GM20000 (cell line): ENCODE measurements at regions not wholly inside any gene's neighbourhood (a gene's known extent, or its start where the extent isn't known, plus 50 kb on each side); places are given as distances from the start of the nearest gene placed in this dataset.
"Not testable (repeated sequence)": the region's sequence is repeated elsewhere in the genome, so short reads cannot be mapped to it uniquely, and the experiment has no call there.

Source experiments
- DNase-seq: peaks from one replicate; pipeline ENCODE4 v3.0.0; 2012; ENCODE audit warnings: low spot score
- CTCF ChIP-seq: IDR thresholded peaks from 2 replicates; pipeline ENCODE4 v1.5.1; 2012; ENCODE audit warnings: mild to moderate bottlenecking, control low read depth; ENCODE audit errors: extremely low read depth, missing control alignments

DNA sequence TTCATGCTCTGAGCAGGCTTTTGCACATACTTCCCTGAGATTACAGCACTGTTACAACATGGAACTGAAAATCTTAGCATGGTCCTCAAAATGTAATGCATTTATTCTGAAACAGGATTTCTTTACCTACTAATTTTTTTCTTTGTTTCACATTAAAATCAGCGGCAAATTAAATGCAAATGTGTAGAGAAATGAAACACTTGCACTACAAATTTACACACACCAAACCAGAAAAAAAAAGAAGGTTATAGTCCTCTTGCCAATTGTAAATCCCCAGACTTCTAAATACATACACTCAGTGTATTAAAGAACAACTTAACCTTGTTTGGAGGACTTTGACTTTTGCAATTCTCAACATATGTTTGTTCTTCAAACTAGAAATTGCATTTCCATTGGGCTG is 210.9 kb upstream of the TBX18 start:
- no peak for DNase-seq
- no peak for TF ChIP-seq CTCF

- TF ChIP-seq CTCF, result no peak
- no peak for DNase-seq
These were observed 209.2 kb upstream of the TBX18 start for GRCh38 chr6:84973606-84974005.

- no peak for TF ChIP-seq CTCF
These were observed 203.6 kb upstream of the TBX18 start for GRCh38 chr6:84967965-84968364.

GRCh38 chr6:84967389-84967788 is 203.0 kb upstream of the TBX18 start:
- no peak for DNase-seq
- no peak for TF ChIP-seq CTCF

More at GRCh38 chr6:84967965-84968364, 203.6 kb upstream of the TBX18 start:
- no peak for DNase-seq

GRCh38 chr6:84953111-84953755 is 188.8 kb upstream of the TBX18 start:
- no peak for TF ChIP-seq CTCF
- DNase-seq, result no peak

- DNase-seq, result not testable (repeated sequence)
These were observed 180.5 kb upstream of the TBX18 start for GRCh38 chr6:84944926-84945325.

GRCh38 chr6:84943905-84944304 is 179.5 kb upstream of the TBX18 start:
- DNase-seq, result no peak
- no peak for TF ChIP-seq CTCF

GRCh38 chr6:84941609-84942008 is 177.2 kb upstream of the TBX18 start:
- DNase-seq, result not testable (repeated sequence)
